ENCODE measurements at regions not wholly inside any gene's neighbourhood (a gene's known extent, or its start where the extent isn't known, plus 50 kb on each side); places are given as distances from the start of the nearest gene placed in this dataset.
"Not testable (repeated sequence)": the region's sequence is repeated elsewhere in the genome, so short reads cannot be mapped to it uniquely, and the experiment has no call there.

GRCh38 chr4:82104578-82104977, 269.2 kb downstream of the HNRNPD start:
- no peak overlapping the region for H3K9ac ChIP-seq (ENCODE audit: low read depth in 2 of 2, low read length in 2 of 2)

GRCh38 chr4:82099928-82100579, 273.7 kb downstream of the HNRNPD start:
- no peak for DNase-seq
- H3K4me3 ChIP-seq = no peak overlapping the region
- H3K9me3 ChIP-seq = no peaks in the 10 kb centered on the region
- TF ChIP-seq, protein P1, sequence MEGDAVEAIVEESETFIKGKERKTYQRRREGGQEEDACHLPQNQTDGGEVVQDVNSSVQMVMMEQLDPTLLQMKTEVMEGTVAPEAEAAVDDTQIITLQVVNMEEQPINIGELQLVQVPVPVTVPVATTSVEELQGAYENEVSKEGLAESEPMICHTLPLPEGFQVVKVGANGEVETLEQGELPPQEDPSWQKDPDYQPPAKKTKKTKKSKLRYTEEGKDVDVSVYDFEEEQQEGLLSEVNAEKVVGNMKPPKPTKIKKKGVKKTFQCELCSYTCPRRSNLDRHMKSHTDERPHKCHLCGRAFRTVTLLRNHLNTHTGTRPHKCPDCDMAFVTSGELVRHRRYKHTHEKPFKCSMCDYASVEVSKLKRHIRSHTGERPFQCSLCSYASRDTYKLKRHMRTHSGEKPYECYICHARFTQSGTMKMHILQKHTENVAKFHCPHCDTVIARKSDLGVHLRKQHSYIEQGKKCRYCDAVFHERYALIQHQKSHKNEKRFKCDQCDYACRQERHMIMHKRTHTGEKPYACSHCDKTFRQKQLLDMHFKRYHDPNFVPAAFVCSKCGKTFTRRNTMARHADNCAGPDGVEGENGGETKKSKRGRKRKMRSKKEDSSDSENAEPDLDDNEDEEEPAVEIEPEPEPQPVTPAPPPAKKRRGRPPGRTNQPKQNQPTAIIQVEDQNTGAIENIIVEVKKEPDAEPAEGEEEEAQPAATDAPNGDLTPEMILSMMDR (IDR thresholded peaks at IDR 0.05) = no peak
- H3K36me3 ChIP-seq = no peaks in the 10 kb centered on the region
- H3K27ac ChIP-seq = no peak overlapping the region
- no peaks in the 10 kb centered on the region for H3K4me1 ChIP-seq
- H3K9ac ChIP-seq (ENCODE audit: low read depth in 2 of 2, low read length in 2 of 2) = no peak overlapping the region
- no peaks in the 10 kb centered on the region for H3K27me3 ChIP-seq
- intact Hi-C loops (cut with DNase I) = no loop called here

More at GRCh38 chr4:82104578-82104977, 269.2 kb downstream of the HNRNPD start:
- Histone ChIP-seq H3K4me1 (no peaks in the 10 kb centered on the region), H3K4me3 (no peak overlapping the region), H3K36me3 (no peaks in the 10 kb centered on the region), H3K27ac (no peak overlapping the region), H3K9me3 (no peaks in the 10 kb centered on the region), H3K27me3 (no peaks in the 10 kb centered on the region)
- TF ChIP-seq, protein P1 (IDR thresholded peaks at IDR 0.05) = no peak
- intact Hi-C loops (cut with DNase I) = no loop called here
- DNase-seq = no peak

- intact Hi-C loops (cut with DNase I) = no loop called here
- TF ChIP-seq, protein P1 (IDR thresholded peaks at IDR 0.05) = no peak
- H3K4me1 ChIP-seq = no peaks in the 10 kb centered on the region
- no peaks in the 10 kb centered on the region for H3K9me3 ChIP-seq
- H3K27me3 ChIP-seq = no peaks in the 10 kb centered on the region
- no peak overlapping the region for H3K4me3 ChIP-seq
- no peaks in the 10 kb centered on the region for H3K36me3 ChIP-seq
- no peak for DNase-seq
- no peak overlapping the region for H3K9ac ChIP-seq (ENCODE audit: low read depth in 2 of 2, low read length in 2 of 2)
- H3K27ac ChIP-seq = no peak overlapping the region
Measured at GRCh38 chr4:82097504-82097903, 276.3 kb downstream of the HNRNPD start.

GRCh38 chr4:82090717-82091116, 283.1 kb downstream of the HNRNPD start:
- TF ChIP-seq, protein P1 (IDR thresholded peaks at IDR 0.05) = no peak
- no peaks in the 10 kb centered on the region for H3K27me3 ChIP-seq
- H3K4me3 ChIP-seq = no peak overlapping the region
- intact Hi-C loops (cut with DNase I) = no loop called here
- H3K27ac ChIP-seq = no peak overlapping the region
- H3K9ac ChIP-seq (ENCODE audit: low read depth in 2 of 2, low read length in 2 of 2) = no peak overlapping the region
- no peaks in the 10 kb centered on the region for H3K36me3 ChIP-seq
- no peaks in the 10 kb centered on the region for H3K4me1 ChIP-seq
- no peak for DNase-seq
- H3K9me3 ChIP-seq = no peaks in the 10 kb centered on the region

DNA sequence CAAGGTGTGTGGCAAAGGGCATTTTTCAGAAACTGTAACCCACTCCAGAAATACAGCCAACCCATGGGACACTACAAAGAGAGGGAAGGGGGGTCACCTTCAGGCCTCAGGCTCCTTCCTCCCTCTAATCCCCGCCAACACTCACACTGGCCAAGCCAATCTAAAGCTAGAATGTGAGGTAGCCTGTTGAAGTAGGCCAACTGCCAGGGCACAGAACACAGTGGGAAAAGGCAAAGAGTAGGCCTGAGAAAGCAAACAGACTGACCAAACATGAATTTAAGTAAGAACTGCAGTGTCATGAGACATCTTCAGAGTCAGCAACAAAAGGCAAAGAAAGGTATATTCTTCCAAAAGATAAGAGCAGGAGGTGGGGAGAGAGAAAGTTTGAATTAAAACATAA, 289.0 kb downstream of the HNRNPD start:
- intact Hi-C loops (cut with DNase I) = no loop called here
- no peak for DNase-seq
- Histone ChIP-seq H3K27ac (no peak overlapping the region), H3K36me3 (no peaks in the 10 kb centered on the region), H3K9me3 (no peaks in the 10 kb centered on the region), H3K27me3 (no peaks in the 10 kb centered on the region), H3K4me1 (no peaks in the 10 kb centered on the region), H3K4me3 (no peak overlapping the region), H3K9ac (ENCODE audit: low read depth in 2 of 2, low read length in 2 of 2) (no peak overlapping the region)
- TF ChIP-seq, protein P1 (IDR thresholded peaks at IDR 0.05) = no peak

DNA sequence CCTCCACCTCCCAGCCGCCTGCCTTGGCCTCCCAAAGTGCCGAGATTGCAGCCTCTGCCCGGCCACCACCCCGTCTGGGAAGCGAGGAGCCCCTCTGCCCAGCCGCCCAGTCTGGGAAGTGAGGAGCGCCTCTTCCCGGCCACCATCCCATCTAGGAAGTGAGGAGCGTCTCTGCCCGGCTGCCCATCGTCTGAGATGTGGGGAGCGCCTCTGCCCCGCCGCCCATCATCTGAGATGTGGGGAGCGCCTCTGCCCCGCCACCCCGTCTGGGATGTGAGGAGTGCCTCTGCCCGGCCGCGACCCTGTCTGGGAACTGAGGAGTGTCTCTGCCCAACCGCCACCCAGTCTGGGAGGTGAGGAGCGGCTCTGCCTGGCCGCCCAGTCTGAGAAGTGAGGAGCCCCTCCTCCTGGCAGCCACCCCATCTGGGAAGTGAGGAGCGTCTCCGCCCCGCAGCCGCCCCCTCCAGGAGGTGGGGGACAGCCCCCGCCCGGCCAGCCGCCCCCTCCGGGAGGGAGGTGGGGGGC, 296.3 kb downstream of the HNRNPD start:
- H3K9me3 ChIP-seq; H3K27me3 ChIP-seq; H3K4me3 ChIP-seq; H3K4me1 ChIP-seq; H3K36me3 ChIP-seq; H3K9ac ChIP-seq (ENCODE audit: low read depth in 2 of 2, low read length in 2 of 2); intact Hi-C loops (cut with DNase I); DNase-seq; H3K27ac ChIP-seq: not testable (repeated sequence)

Measured in colonic mucosa (tissue), 4 donors.